LNCAP (cell line): ENCODE measurements at regions not wholly inside any gene's neighbourhood (a gene's known extent, or its start where the extent isn't known, plus 50 kb on each side); places are given as distances from the start of the nearest gene placed in this dataset.

Source experiments
- TF ChIP-seq, protein P1 (sequence below): fragments of 450-650 bp; IDR thresholded peaks from 2 replicates; pipeline ENCODE4 v1.5.1; 2017; ENCODE audit warnings: mild to moderate bottlenecking

DNA sequence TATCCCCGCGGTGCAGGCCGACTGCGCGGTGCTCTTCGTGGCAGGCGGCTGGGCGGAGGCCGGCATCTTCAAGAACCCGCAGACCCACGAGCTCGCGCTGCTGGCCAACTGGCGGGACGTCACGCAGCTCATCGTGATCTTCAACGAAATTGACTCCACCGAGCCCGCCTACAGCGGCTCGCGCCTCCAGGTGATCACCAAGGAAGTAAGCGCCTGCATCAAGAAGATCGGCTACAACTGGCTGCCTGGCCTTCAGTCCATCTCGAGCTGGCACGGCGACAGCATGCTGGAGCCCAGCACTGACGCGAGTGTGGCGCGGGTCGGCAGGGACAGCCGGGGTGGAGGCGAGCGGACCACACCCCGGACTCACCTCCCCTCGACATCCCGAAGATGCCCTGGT is 53.9 kb upstream of the MTNR1B start:
- TF ChIP-seq, protein P1, sequence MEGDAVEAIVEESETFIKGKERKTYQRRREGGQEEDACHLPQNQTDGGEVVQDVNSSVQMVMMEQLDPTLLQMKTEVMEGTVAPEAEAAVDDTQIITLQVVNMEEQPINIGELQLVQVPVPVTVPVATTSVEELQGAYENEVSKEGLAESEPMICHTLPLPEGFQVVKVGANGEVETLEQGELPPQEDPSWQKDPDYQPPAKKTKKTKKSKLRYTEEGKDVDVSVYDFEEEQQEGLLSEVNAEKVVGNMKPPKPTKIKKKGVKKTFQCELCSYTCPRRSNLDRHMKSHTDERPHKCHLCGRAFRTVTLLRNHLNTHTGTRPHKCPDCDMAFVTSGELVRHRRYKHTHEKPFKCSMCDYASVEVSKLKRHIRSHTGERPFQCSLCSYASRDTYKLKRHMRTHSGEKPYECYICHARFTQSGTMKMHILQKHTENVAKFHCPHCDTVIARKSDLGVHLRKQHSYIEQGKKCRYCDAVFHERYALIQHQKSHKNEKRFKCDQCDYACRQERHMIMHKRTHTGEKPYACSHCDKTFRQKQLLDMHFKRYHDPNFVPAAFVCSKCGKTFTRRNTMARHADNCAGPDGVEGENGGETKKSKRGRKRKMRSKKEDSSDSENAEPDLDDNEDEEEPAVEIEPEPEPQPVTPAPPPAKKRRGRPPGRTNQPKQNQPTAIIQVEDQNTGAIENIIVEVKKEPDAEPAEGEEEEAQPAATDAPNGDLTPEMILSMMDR: no peak

DNA sequence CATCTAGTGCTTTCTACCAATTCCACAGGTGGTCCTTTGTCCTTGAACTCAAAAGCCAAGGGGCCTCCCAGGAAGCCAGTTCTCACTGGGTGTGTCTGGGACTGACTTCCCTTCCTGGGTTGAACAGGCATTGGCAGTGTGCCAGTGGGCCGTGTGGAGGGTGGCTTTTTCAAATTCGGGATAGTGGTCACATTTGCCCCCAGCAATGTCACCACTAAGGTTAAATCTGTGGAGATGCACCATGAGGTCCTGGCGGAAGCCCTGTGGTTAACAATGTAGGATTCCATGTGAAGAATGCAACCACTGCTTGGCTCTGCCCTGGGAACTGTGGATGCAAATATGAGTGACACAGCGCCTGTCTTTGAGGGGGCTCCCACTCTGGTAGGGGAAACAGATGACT is 53.2 kb upstream of the MTNR1B start:
- TF ChIP-seq, protein P1: no peak

DNA sequence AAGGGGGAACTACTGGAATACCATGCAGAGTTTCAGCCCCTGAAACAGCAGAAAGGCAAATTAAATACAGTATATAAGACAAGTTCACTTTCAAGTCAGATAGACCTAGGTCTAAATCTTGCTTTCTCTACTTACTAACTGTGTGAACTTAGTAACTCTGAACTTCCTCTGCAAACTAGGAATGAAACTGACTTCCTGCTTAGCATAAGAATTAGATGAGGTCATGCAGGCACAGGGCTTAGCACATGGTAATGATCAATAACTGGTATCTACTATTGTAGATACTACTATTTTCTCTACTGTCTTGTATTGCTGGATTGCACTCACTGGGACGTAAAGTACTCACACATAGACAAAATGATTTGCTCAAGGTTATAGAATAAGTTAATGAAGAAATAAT is 51.5 kb upstream of the MTNR1B start:
- TF ChIP-seq, protein P1: no peak

DNA sequence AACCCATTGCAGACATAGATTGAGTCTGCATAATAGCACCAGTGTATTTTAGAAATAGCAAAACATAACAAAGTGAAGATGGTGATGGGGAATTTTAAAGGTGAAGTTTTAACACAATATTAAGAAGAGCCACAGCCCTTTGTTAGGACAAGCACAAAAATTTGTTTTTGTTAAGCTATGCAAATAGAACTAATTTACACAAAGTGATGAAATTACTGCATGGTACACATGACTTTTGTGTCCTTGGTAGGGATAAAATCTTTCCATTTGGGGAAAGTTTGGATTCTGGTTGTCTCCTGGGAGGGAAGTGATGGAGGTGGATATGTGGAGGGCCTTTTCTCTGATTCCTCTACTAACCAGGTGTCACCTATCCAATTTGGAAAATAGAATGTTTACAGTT is 50.4 kb upstream of the MTNR1B start:
- TF ChIP-seq, protein P1: no peak
